ENCODE measurements at regions not wholly inside any gene's neighbourhood (a gene's known extent, or its start where the extent isn't known, plus 50 kb on each side); places are given as distances from the start of the nearest gene placed in this dataset.

GRCh38 chrX:95055991-95056390 lies 1382.0 kb downstream of the FAM133A start:
- Histone ChIP-seq H3K4me3 (ENCODE audit: low read depth in 1 of 3, low read length in 3 of 3) (no peak overlapping the region), H3K27ac (ENCODE audit: low read depth in 1 of 2, low read length in 2 of 2) (no peak overlapping the region), H3K36me3 (ENCODE audit: control insufficient read depth in 4 of 4, insufficient read depth in 3 of 4, low read depth in 1 of 4, low read length in 3 of 4) (no peaks in the 10 kb centered on the region), H3K27me3 (ENCODE audit: control insufficient read depth in 4 of 4, insufficient read depth in 4 of 4, low read length in 3 of 4) (no peaks in the 10 kb centered on the region), H3K4me1 (ENCODE audit: control insufficient read depth in 4 of 4, insufficient read depth in 4 of 4, low read length in 3 of 4) (no peaks in the 10 kb centered on the region), H3K9ac (ENCODE audit: low read depth in 1 of 2, low read length in 2 of 2) (no peak overlapping the region), H3K9me3 (ENCODE audit: control insufficient read depth in 4 of 4, low read length in 3 of 4) (no peaks in the 10 kb centered on the region)
- no peak for TF ChIP-seq HNF4G (IDR thresholded peaks at IDR 0.05)
- no peak for TF ChIP-seq CTCF (IDR thresholded peaks at IDR 0.05; ENCODE audit: low read depth, low read length, missing input control)
- TF ChIP-seq EGR1 (IDR thresholded peaks at IDR 0.05; ENCODE audit: low read depth in 2 of 2) = no peak
- TF ChIP-seq RAD21 (IDR thresholded peaks at IDR 0.05) = no peak
- no peak for TF ChIP-seq NR2F2 (IDR thresholded peaks at IDR 0.05)
- WGBS = 63% methylated on average over 2 of the region's 2 CpGs
- no peak for DNase-seq (ENCODE audit: low spot score)

- no peak overlapping the region for H3K9ac ChIP-seq (ENCODE audit: low read depth in 1 of 2, low read length in 2 of 2)
- no peaks in the 10 kb centered on the region for H3K9me3 ChIP-seq (ENCODE audit: control insufficient read depth in 4 of 4, low read length in 3 of 4)
- H3K4me3 ChIP-seq (ENCODE audit: low read depth in 1 of 3, low read length in 3 of 3) = no peak overlapping the region
- no peaks in the 10 kb centered on the region for H3K4me1 ChIP-seq (ENCODE audit: control insufficient read depth in 4 of 4, insufficient read depth in 4 of 4, low read length in 3 of 4)
- DNase-seq (ENCODE audit: low spot score) = no peak
- no peaks in the 10 kb centered on the region for H3K36me3 ChIP-seq (ENCODE audit: control insufficient read depth in 4 of 4, insufficient read depth in 3 of 4, low read depth in 1 of 4, low read length in 3 of 4)
- TF ChIP-seq HNF4G (IDR thresholded peaks at IDR 0.05) = no peak
- TF ChIP-seq YY1 (IDR thresholded peaks at IDR 0.05) = no peak
- TF ChIP-seq TAF1 (conservative IDR thresholded peaks at IDR 0.05) = no peak
- no peak for TF ChIP-seq CTCF (IDR thresholded peaks at IDR 0.05; ENCODE audit: low read depth, low read length, missing input control)
- no peak for TF ChIP-seq ZBTB33 (IDR thresholded peaks at IDR 0.05)
- TF ChIP-seq RXRA (IDR thresholded peaks at IDR 0.05) = no peak
- peak in 1 of 2 donors; percentile 14 for TF ChIP-seq RAD21 (IDR thresholded peaks at IDR 0.05)
- WGBS = 67% methylated on average over 4 of the region's 4 CpGs
- no peaks in the 10 kb centered on the region for H3K27me3 ChIP-seq (ENCODE audit: control insufficient read depth in 4 of 4, insufficient read depth in 4 of 4, low read length in 3 of 4)
- no peak overlapping the region for H3K27ac ChIP-seq (ENCODE audit: low read depth in 1 of 2, low read length in 2 of 2)
Measured at GRCh38 chrX:95056901-95057300, 1382.9 kb downstream of the FAM133A start.

- no peak overlapping the region for H3K9ac ChIP-seq (ENCODE audit: low read depth in 1 of 2, low read length in 2 of 2)
- no peaks in the 10 kb centered on the region for H3K27me3 ChIP-seq (ENCODE audit: control insufficient read depth in 4 of 4, insufficient read depth in 4 of 4, low read length in 3 of 4)
- H3K4me1 ChIP-seq (ENCODE audit: control insufficient read depth in 4 of 4, insufficient read depth in 4 of 4, low read length in 3 of 4) = no peaks in the 10 kb centered on the region
- H3K27ac ChIP-seq (ENCODE audit: low read depth in 1 of 2, low read length in 2 of 2) = no peak overlapping the region
- no peak overlapping the region for H3K4me3 ChIP-seq (ENCODE audit: low read depth in 1 of 3, low read length in 3 of 3)
- H3K9me3 ChIP-seq (ENCODE audit: control insufficient read depth in 4 of 4, low read length in 3 of 4) = no peaks in the 10 kb centered on the region
- no peaks in the 10 kb centered on the region for H3K36me3 ChIP-seq (ENCODE audit: control insufficient read depth in 4 of 4, insufficient read depth in 3 of 4, low read depth in 1 of 4, low read length in 3 of 4)
- WGBS = 53% methylated on average over 2 of the region's 2 CpGs
- no peak for DNase-seq (ENCODE audit: low spot score)
- no peak for TF ChIP-seq RXRA (IDR thresholded peaks at IDR 0.05)
- TF ChIP-seq SP1 (IDR thresholded peaks at IDR 0.05) = no peak
- TF ChIP-seq, protein P1, sequence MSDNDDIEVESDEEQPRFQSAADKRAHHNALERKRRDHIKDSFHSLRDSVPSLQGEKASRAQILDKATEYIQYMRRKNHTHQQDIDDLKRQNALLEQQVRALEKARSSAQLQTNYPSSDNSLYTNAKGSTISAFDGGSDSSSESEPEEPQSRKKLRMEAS (IDR thresholded peaks at IDR 0.05) = no peak
- TF ChIP-seq FOXA1 (IDR thresholded peaks at IDR 0.05) = no peak
- TF ChIP-seq FOXA2 (IDR thresholded peaks at IDR 0.05) = no peak
Measured at GRCh38 chrX:95057341-95057740, 1383.3 kb downstream of the FAM133A start.

Data from liver (tissue), 8 donors.